ENCODE measurements at regions not wholly inside any gene's neighbourhood (a gene's known extent, or its start where the extent isn't known, plus 50 kb on each side); places are given as distances from the start of the nearest gene placed in this dataset.

DNA sequence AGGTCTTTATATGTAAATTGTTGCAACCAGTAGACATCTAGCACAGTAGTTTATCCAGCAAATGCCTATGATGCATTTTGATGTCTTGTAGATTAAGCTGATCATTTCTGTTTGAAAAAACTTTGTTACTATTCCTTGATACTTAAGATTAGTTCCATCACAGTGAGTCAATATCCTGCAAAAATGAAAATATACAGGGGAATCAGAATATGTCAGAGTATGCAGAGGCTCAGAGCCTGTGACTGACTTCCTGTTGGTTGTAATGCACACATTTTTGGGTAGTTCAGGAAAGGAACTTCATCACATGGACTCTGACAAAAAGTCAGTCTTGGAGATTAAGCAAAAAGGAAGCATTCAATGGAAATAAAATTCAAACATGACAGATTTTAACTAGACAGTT, 815.5 kb downstream of the FAT4 start:
- no peaks in the 10 kb centered on the region for H4K20me1 ChIP-seq (ENCODE audit: insufficient read depth, low read length)
- H3K27me3 ChIP-seq (ENCODE audit: low read depth, low read length) = no peaks in the 10 kb centered on the region
- no peak overlapping the region for H3K9ac ChIP-seq (ENCODE audit: low read length)
- no peak overlapping the region for H3K4me2 ChIP-seq (ENCODE audit: low read length)
- H2AFZ ChIP-seq (ENCODE audit: low read depth, low read length) = no peak overlapping the region
- no peak overlapping the region for H3K4me3 ChIP-seq (ENCODE audit: low read length)
- H3K9me3 ChIP-seq (ENCODE audit: insufficient read depth, low read length) = no peaks in the 10 kb centered on the region
- TF ChIP-seq EZH2phosphoT487 (IDR thresholded peaks at IDR 0.05; ENCODE audit: low read depth) = no peak
- TF ChIP-seq, protein P1, sequence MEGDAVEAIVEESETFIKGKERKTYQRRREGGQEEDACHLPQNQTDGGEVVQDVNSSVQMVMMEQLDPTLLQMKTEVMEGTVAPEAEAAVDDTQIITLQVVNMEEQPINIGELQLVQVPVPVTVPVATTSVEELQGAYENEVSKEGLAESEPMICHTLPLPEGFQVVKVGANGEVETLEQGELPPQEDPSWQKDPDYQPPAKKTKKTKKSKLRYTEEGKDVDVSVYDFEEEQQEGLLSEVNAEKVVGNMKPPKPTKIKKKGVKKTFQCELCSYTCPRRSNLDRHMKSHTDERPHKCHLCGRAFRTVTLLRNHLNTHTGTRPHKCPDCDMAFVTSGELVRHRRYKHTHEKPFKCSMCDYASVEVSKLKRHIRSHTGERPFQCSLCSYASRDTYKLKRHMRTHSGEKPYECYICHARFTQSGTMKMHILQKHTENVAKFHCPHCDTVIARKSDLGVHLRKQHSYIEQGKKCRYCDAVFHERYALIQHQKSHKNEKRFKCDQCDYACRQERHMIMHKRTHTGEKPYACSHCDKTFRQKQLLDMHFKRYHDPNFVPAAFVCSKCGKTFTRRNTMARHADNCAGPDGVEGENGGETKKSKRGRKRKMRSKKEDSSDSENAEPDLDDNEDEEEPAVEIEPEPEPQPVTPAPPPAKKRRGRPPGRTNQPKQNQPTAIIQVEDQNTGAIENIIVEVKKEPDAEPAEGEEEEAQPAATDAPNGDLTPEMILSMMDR (IDR thresholded peaks at IDR 0.05; ENCODE audit: low read depth, low read length) = no peak
- no peaks in the 10 kb centered on the region for H3K4me1 ChIP-seq (ENCODE audit: low read length)
- H3K79me2 ChIP-seq (ENCODE audit: low read length) = no peaks in the 10 kb centered on the region
- no peak overlapping the region for H3K27ac ChIP-seq (ENCODE audit: low read length)
- H3K36me3 ChIP-seq (replicated peaks; ENCODE audit: low read depth, low read length) = no peaks in the 10 kb centered on the region

DNA sequence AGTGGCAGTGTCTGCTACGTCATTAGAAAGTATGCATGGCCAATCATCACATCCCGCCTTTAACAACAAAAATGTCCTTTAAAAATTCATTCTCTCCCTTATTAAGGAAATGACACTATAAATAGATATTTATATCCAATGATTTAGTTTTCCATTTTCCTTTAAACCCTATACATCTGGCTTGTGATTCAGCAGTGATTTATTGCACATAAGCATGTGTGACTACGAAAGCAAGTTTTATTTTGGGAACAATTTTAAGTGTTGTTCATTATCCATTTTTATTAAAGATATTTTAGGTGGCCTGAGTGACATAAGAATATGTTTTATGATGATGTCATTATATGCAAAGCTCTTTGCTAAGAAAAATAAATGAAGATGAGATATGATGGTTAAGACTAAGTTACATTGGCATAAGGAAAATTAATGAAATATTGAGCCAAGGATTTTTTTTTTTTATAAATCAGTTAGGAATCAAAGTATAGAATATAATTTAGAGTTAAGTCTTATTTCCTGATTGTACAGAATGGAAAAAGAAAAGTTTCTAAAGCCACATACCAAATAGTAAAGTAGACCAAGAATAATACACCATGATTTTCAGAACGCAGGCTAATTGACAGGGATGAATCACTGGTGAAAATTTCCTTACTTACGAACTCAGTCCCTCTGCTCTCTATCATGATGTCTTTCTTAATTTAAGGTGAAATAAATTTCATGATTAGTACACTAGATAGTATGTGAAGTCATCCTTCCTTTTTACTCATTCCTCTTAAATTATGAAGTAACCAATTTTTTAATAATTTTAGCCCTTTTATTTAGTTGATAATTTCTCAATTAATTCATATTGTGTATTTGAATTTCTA, 822.4 kb downstream of the FAT4 start:
- H3K4me2 ChIP-seq (ENCODE audit: low read length) = no peak overlapping the region

DNA sequence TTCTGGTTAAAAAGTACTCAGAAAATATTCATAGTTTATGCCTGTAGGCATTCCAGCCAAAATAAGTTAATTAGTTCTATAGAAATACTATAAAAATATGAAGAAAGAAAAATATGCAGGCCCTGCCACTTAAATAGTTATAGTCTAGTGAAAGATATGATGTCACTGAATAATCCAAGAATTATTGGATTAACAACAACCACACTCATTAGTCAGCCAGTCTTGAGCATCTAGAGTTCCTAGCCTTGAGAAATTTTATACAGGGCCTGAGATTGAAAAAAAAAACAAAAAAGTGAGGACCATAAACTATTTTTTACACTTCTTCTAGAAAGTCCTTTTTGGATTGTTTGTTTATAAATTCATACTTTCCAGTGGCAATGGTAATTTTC, 823.0 kb downstream of the FAT4 start:
- Histone ChIP-seq H3K9ac (ENCODE audit: low read length) (no peak overlapping the region), H3K4me1 (ENCODE audit: low read length) (no peaks in the 10 kb centered on the region), H3K4me2 (ENCODE audit: low read length) (no peak overlapping the region), H3K27me3 (ENCODE audit: low read depth, low read length) (no peaks in the 10 kb centered on the region), H3K79me2 (ENCODE audit: low read length) (no peaks in the 10 kb centered on the region), H3K4me3 (ENCODE audit: low read length) (no peak overlapping the region), H2AFZ (ENCODE audit: low read depth, low read length) (no peak overlapping the region), H3K36me3 (replicated peaks; ENCODE audit: low read depth, low read length) (no peaks in the 10 kb centered on the region), H4K20me1 (ENCODE audit: insufficient read depth, low read length) (no peaks in the 10 kb centered on the region), H3K9me3 (ENCODE audit: insufficient read depth, low read length) (no peaks in the 10 kb centered on the region), H3K27ac (ENCODE audit: low read length) (no peak overlapping the region)
- TF ChIP-seq, protein P1 (IDR thresholded peaks at IDR 0.05; ENCODE audit: low read depth, low read length) = no peak
- no peak for TF ChIP-seq EZH2phosphoT487 (IDR thresholded peaks at IDR 0.05; ENCODE audit: low read depth)

More for the DNA sequence above, 822.4 kb downstream of the FAT4 start:
- H3K27me3 ChIP-seq (ENCODE audit: low read depth, low read length) = no peaks in the 10 kb centered on the region
- no peaks in the 10 kb centered on the region for H3K4me1 ChIP-seq (ENCODE audit: low read length)
- no peaks in the 10 kb centered on the region for H3K36me3 ChIP-seq (replicated peaks; ENCODE audit: low read depth, low read length)
- TF ChIP-seq, protein P1 (IDR thresholded peaks at IDR 0.05; ENCODE audit: low read depth, low read length) = no peak
- TF ChIP-seq EZH2phosphoT487 (IDR thresholded peaks at IDR 0.05; ENCODE audit: low read depth) = no peak
- H3K9me3 ChIP-seq (ENCODE audit: insufficient read depth, low read length) = no peaks in the 10 kb centered on the region
- no peak overlapping the region for H3K4me3 ChIP-seq (ENCODE audit: low read length)
- H3K27ac ChIP-seq (ENCODE audit: low read length) = no peak overlapping the region
- H3K79me2 ChIP-seq (ENCODE audit: low read length) = no peaks in the 10 kb centered on the region
- no peaks in the 10 kb centered on the region for H4K20me1 ChIP-seq (ENCODE audit: insufficient read depth, low read length)
- H3K9ac ChIP-seq (ENCODE audit: low read length) = no peak overlapping the region
- no peak overlapping the region for H2AFZ ChIP-seq (ENCODE audit: low read depth, low read length)

DNA sequence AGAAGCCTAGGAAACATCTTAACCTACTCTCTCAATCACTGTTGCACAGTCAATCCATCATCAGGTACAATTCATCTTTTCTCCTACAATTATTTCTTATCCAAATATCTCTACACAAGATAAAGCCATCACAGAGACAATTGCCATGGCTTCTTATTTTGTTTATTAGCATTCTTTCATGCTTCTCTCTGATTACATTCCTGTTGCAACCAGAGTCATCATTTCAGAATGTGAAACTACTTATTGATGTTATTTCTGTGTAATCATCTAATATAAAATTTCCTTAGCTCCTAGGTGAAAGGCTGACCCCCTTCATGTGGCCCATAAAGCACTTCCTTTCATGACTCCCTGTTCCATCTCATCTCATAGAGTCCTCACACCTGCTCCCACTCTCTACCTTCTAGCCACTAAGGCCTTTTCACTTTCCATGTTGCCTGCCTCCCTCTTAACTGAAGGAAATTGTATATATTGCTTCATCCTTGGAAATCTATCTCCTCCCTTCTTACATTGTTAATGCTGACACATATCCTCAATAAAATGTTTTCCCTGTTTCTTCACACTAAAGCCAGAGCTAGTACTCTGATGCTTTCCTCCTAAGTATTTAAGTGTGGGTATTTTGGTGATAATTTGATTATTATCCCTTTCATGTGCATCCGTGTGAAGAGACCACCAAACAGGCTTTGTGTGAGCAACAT, 829.9 kb downstream of the FAT4 start:
- no peaks in the 10 kb centered on the region for H3K27me3 ChIP-seq (ENCODE audit: low read depth, low read length)
- H3K9me3 ChIP-seq (ENCODE audit: insufficient read depth, low read length) = no peaks in the 10 kb centered on the region
- TF ChIP-seq, protein P1 (IDR thresholded peaks at IDR 0.05; ENCODE audit: low read depth, low read length) = no peak
- no peak for TF ChIP-seq EZH2phosphoT487 (IDR thresholded peaks at IDR 0.05; ENCODE audit: low read depth)
- H2AFZ ChIP-seq (ENCODE audit: low read depth, low read length) = no peak overlapping the region
- no peaks in the 10 kb centered on the region for H3K79me2 ChIP-seq (ENCODE audit: low read length)
- no peak overlapping the region for H3K4me2 ChIP-seq (ENCODE audit: low read length)
- no peak overlapping the region for H3K9ac ChIP-seq (ENCODE audit: low read length)
- H3K4me1 ChIP-seq (ENCODE audit: low read length) = no peaks in the 10 kb centered on the region
- no peaks in the 10 kb centered on the region for H3K36me3 ChIP-seq (replicated peaks; ENCODE audit: low read depth, low read length)
- no peak overlapping the region for H3K4me3 ChIP-seq (ENCODE audit: low read length)
- no peaks in the 10 kb centered on the region for H4K20me1 ChIP-seq (ENCODE audit: insufficient read depth, low read length)
- no peak overlapping the region for H3K27ac ChIP-seq (ENCODE audit: low read length)
